Jurkat, Clone E6-1 (cell line): ENCODE measurements at regions not wholly inside any gene's neighbourhood (a gene's known extent, or its start where the extent isn't known, plus 50 kb on each side); places are given as distances from the start of the nearest gene placed in this dataset.

Experiments used
- DNase-seq: peaks from one replicate; pipeline ENCODE4 v3.0.0-alpha.2; 2011; ENCODE audit warnings: low read depth, low spot score
- H3K4me3 ChIP-seq: 2 replicates; pipeline ENCODE4 v1.5.1; 2011; ENCODE audit warnings: mild to moderate bottlenecking, low read length, control low read depth, moderate library complexity

- peak; percentile 21 for DNase-seq
- H3K4me3 ChIP-seq, result no peak overlapping the region
These were observed 232.2 kb downstream of the CRPPA start for GRCh38 chr7:16189026-16189715.

DNA sequence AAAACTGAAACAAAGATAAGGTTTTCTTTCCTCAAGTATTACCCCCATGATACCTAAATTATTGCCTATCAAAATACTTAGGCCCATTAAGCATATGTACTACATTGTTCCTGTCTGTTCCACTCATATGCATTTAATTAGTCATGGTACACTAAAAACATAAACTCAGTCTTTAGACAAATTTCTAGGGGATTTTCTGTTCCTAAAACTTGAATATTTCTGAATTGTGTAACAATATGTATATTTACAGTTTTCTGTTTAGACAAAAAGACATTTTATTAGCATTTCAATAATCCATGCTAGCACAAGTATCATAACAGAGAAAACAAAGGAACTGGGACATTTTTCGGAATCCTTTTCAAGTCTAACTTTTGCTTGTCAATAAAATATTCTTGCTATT lies 234.2 kb downstream of the CRPPA start:
- H3K4me3 ChIP-seq, result no peak overlapping the region
- no peak for DNase-seq

GRCh38 chr7:16178585-16178984 lies 242.8 kb downstream of the CRPPA start:
- no peak for DNase-seq
- no peak overlapping the region for H3K4me3 ChIP-seq

DNA sequence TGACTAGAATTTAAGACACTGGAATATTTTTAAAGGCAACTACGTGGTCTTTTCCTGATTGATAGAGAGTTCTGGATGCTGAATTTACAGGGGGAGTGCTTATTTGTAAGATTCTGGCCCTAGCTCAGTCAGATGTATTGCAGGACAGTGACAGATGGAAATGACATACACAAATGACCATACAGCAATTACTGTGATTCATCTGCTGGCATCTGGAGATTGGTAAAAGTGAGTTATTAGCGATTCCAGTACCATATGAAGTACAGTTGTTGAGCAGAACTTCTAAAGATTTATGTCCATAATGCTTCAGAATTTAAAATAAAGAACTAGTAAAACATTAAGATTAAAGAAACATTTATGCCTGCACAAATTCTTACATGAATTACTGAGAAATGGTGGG lies 243.2 kb downstream of the CRPPA start:
- no peak for DNase-seq
- H3K4me3 ChIP-seq, result no peak overlapping the region

GRCh38 chr7:16174253-16174652 lies 247.1 kb downstream of the CRPPA start:
- H3K4me3 ChIP-seq, result no peak overlapping the region
- no peak for DNase-seq

DNA sequence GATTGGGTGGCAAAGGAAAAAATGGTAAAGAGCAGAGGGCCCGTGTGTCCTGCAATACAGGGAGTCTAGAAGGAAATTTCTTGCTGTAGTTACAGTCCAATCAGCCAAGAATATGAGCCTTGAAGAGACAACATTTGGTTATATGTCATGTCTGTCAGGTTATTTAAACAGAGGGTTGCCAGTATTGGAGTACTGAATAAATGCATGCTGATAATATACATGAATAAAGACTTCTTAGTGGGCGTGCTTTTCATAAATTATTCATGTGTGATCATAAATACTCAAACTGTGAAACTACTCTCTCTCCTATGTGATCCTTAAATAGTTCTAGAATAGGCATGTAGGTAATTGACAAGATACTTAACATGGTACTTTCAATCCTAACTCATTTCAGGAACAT lies 249.0 kb downstream of the CRPPA start:
- no peak for DNase-seq
- no peak overlapping the region for H3K4me3 ChIP-seq

GRCh38 chr7:16171928-16172327 lies 249.4 kb downstream of the CRPPA start:
- H3K4me3 ChIP-seq, result no peak overlapping the region
- no peak for DNase-seq

DNA sequence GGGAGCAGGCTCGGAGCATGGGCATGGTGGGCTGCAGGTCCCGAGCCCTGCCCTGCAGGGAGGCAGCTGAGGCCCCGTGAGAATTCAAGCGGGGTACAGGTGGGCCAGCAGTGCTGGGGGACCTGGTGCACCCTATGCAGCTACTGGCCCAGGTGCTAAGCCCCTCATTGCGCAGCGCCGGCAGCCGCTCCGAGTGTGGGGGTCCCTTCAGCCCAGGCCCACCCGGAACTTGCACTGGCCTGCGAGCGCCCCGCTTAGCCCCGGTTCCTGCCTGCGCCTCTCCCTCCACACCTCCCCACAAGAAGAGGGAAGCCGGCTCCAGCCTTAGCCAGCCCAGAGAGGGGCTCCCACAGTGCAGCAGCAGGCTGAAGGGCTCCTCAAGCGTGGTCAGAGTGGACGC lies 250.7 kb downstream of the CRPPA start:
- no peak overlapping the region for H3K4me3 ChIP-seq
- DNase-seq, result no peak

- DNase-seq, result no peak
- no peak overlapping the region for H3K4me3 ChIP-seq
These were observed 251.8 kb downstream of the CRPPA start for GRCh38 chr7:16169537-16169936.

GRCh38 chr7:16167526-16167925 lies 253.8 kb downstream of the CRPPA start:
- no peak overlapping the region for H3K4me3 ChIP-seq
- DNase-seq, result no peak

GRCh38 chr7:16144361-16144760 lies 277.0 kb downstream of the CRPPA start:
- no peak for DNase-seq
- no peak overlapping the region for H3K4me3 ChIP-seq

- no peak overlapping the region for H3K4me3 ChIP-seq
- no peak for DNase-seq
These were observed 283.4 kb downstream of the CRPPA start for GRCh38 chr7:16137944-16138343.

GRCh38 chr7:16136896-16137295 lies 284.4 kb downstream of the CRPPA start:
- no peak overlapping the region for H3K4me3 ChIP-seq
- DNase-seq, result no peak

GRCh38 chr7:16135658-16136057 lies 285.7 kb downstream of the CRPPA start:
- H3K4me3 ChIP-seq, result no peak overlapping the region
- no peak for DNase-seq

DNA sequence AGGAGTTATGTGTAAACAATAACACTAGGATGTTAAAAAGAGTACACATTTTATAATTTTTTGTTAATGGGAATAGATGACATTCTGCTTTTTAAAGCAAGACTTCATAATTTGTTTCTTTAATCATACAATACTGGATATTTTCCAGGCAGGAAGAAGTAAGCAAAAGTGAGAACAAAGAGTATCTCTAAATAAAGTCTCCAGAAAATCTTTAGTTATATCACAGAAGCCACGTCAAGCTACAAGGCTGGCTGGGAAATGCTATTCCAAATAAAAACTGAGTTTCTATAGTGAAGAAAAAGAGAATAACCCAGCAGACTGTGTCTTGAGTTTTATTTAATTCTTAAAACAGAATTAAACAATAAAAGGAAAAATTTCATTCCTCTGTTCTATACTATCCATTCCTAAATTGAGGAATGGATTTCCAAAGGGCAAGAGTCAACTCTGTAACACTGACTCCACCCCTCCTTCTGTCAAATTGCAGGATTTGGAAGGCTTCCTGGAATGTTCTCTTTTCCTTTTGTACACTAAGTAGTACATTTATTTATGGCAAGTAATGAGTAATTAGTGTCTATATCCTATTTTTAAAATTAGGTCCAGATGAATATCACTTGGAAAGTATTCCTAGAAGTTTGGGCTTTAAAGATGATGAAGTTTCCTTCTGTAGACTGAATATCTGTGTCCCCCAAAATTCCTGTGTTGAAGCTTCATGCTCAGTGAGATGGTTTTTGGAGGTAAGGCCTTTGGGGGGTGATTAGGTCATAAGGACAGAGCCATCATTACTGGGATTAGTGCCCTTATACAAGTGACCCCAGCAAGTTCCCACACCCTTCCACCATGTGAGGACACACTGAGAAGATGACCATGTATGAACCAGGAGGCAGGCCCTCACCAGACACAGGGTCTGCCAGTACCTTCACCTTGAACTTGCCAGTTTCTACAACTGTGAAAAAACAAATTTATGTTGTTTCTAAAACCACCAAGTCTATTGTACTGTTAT lies 290.9 kb downstream of the CRPPA start:
- H3K4me3 ChIP-seq, result no peak overlapping the region
- DNase-seq, result no peak

GRCh38 chr7:16129431-16130110 lies 291.8 kb downstream of the CRPPA start:
- DNase-seq, result no peak

DNA sequence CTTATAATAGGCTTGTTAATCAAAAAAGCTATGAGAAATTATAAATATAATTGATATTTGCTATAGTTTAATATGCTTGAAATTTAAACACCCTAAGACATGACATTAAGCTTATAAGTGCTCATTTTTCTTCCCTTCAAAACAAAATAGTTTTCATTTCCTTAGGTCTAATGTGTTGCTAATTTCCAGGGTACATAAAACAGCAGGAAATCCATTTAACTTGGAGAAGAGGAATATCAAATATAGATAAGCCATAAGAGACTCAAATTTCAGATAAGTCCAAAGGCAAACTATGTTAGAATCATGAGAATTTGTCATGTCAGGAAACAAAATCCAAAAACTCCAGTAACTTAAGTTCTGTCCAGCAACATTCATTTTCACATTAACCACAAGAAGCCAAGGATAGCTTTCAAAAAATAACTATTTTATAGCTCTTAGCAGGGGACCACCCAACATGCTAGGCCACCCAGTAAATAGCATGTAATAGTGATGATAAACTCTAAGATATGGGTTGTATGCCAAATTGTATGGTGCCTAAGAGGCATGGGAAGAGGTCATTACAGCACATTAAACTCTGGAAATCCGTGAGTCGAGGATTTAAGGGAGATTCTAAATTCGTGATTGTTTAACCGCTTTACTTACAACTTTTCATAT lies 298.1 kb downstream of the CRPPA start:
- no peak overlapping the region for H3K4me3 ChIP-seq
- DNase-seq, result no peak

More at GRCh38 chr7:16129431-16130110, 291.8 kb downstream of the CRPPA start:
- H3K4me3 ChIP-seq, result no peak overlapping the region

DNA sequence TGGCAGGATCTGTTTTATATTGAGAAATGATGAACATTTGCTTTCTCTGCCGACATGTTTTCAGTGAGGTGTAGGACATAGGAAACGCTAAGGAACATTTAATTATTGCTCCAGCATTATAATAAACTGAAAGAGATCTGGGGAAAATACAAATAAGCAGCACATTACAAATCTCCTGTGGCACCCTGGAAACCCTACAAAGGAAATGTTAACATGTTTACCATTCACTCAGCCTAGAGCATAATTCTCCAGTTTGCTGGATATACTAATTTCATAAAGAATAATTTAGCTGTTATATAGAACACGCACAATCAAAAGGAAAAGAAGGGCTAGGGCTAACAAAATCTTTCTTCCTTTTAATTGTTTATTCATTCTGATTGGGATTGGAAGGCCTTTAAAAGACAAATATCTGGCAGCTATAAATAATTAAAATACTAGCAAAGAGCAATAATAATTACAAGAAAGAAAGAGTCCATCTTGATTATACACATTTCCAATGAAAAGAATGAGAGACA lies 299.4 kb downstream of the CRPPA start:
- no peak for DNase-seq
- no peak overlapping the region for H3K4me3 ChIP-seq

GRCh38 chr7:16115374-16115773 lies 306.0 kb downstream of the CRPPA start:
- no peak for DNase-seq
- no peak overlapping the region for H3K4me3 ChIP-seq
